NCI-H2107 (cell line): ENCODE measurements at regions not wholly inside any gene's neighbourhood (a gene's known extent, or its start where the extent isn't known, plus 50 kb on each side); places are given as distances from the start of the nearest gene placed in this dataset.
A peak's percentile ranks its signal among the peaks of the same experiment; 100 is the strongest.
"Not testable (repeated sequence)": the region's sequence is repeated elsewhere in the genome, so short reads cannot be mapped to it uniquely, and the experiment has no call there.

Experiments
- DNase-seq: peaks from one replicate; lab custom pipeline; 2025; lab: John Stamatoyannopoulos, UW

- peak; percentile 52 for DNase-seq
These were observed 55.1 kb downstream of the CYCS start for GRCh38 chr7:25069900-25070443.

- DNase-seq = no peak
These were observed 56.4 kb downstream of the CYCS start for GRCh38 chr7:25068502-25069213.

GRCh38 chr7:25067726-25068501 lies 57.1 kb downstream of the CYCS start:
- DNase-seq = no peak

GRCh38 chr7:25066253-25066652 lies 58.8 kb downstream of the CYCS start:
- no peak for DNase-seq

GRCh38 chr7:25062380-25062779 lies 62.7 kb downstream of the CYCS start:
- no peak for DNase-seq

DNA sequence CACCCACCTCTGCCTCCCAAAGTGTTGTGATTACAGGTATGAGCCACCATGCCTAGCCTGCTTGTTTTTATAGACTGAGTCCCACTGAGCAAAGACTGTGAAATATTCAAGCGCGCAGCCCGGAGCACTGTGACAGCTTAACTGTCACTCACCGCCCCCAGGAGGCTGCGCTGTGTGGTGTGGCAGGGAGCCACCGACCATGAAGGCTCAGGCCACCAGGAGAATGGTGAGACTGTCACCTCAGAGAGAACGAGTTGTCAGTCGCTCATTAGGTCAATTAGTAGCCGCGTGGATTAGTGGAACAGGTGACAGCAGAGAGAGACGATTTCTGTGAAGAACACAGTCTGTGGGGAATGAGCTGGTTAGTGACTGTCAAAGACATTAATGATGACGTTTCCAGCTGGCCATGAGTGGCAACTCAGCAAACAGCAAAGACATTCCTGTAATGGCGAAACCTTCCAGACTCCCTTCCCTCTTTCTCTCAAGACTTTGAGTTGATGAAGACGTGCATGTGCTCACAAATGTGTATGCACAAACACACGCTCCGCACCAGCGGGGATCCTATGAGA lies 64.5 kb downstream of the CYCS start:
- no peak for DNase-seq

DNA sequence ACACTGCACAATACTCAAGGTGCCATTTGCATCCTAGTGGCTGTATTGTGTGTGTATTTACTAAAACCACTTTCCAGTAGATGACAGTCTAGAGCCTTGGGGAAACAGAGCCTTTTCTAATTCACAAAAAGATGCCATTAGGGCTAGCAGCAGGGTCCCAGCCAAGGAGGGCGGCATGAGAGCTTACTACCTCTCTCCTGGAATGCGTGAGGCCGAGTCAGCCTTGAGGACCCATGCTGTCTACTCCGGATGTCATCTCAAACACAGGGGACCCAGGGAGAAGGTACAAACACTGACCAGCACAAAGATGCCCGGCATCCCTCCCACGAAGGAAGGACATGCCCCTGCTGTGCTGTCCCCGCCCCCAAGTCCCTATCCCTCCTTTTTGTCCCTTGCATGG lies 65.5 kb downstream of the CYCS start:
- DNase-seq = no peak

GRCh38 chr7:25056368-25056767 lies 68.7 kb downstream of the CYCS start:
- no peak for DNase-seq

- DNase-seq = no peak
These were observed 69.4 kb downstream of the CYCS start for GRCh38 chr7:25055520-25056220.

- DNase-seq = no peak
These were observed 70.1 kb downstream of the CYCS start for GRCh38 chr7:25054819-25055519.

DNA sequence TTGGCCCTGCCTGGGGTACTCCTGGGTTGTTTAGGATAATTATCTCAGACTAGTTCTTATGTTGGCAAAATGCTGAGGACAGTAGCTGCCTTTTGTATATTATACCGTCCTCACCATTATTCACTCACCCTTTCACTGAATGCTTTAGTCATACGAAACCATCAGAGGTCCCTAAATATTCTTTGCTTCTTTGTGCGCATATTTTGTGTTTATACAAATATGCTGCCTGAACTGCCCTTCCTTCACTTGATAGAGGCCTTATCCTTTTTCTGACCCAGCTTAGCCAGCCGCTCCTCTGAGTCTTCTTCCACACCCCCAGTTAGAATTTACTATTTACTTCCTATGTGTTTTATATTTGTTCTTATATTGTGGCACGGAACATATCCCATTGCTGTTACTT lies 70.2 kb upstream of the OSBPL3 start:
- DNase-seq = no peak

DNA sequence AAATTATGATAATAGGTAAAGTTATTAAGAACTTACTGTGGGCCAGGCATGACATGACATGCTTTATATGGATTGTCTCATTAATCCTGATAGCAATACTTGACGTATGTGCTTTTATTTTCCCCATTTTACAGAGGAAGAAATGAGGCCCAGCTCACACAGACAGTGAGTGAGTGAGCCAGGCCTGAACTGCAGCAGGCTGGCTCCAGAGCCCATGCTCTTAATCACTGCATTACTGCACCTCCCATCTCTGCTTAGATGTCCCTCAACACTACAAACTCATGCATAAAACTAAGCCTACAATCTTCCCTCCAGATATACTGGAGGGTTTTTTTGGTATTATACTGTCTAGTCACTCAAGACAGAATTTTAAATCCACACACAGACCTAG lies 68.5 kb upstream of the OSBPL3 start:
- no peak for DNase-seq

GRCh38 chr7:25047571-25048443 lies 67.8 kb upstream of the OSBPL3 start:
- DNase-seq = not testable (repeated sequence)

DNA sequence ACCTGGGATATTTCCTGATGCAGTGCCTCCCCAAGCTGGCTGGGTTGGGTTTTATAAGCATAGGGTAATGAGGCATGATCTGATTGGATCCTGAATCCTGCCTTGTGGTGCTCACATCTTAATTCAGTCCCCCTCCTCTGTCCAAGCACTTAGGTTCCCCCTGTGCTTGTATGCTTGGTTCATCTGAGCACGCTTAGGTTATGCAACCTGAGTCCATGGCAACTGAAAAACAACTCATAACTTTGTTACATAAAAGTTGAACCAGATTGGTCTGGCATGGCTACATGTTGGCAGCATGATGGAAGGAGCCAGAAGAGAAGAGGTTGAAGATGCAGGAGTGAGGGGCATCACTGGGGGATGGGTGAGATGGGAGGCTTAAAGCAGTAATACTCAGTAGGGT lies 57.3 kb upstream of the OSBPL3 start:
- DNase-seq = no peak

DNA sequence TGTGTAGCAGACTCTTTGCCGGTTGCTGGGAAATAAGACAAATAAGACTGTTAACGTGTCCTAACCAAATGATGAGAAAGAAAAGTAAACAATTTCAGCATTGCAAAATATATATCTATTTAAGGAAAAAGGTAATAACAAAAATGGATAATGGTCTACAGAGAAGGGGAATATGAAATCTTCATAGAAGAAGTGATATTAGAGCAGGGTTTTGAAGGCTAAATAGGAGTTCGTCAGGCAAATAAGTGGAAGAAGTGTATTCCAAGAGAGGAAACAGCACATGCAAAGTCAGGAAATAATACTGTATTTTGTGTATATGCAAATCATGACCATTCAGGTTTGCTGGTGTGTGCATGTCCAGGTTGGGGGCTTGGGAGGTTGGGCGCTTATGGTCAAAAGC lies 55.3 kb upstream of the OSBPL3 start:
- no peak for DNase-seq

DNA sequence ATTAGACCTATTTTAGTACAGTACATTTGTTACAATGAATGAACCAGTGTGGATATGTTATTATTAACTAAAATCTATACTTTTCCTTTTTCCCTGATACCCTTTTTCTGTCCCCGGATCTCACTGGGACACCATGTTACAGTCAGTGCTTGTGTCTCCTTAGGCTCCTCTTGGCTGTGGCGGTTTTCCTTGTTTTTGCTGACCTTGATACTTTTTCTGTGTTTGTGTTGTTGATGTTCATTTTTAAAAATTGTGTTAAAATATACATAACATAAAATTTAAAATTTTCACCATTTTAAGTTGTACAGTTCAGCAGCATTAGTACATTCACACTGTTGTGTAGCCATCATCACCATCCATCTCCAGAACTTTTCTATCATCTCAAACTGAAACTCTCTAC lies 54.2 kb upstream of the OSBPL3 start:
- no peak for DNase-seq

GRCh38 chr7:25032774-25033743 lies 53.1 kb upstream of the OSBPL3 start:
- no peak for DNase-seq

- DNase-seq = no peak
These were observed 51.5 kb upstream of the OSBPL3 start for GRCh38 chr7:25031432-25031831.

DNA sequence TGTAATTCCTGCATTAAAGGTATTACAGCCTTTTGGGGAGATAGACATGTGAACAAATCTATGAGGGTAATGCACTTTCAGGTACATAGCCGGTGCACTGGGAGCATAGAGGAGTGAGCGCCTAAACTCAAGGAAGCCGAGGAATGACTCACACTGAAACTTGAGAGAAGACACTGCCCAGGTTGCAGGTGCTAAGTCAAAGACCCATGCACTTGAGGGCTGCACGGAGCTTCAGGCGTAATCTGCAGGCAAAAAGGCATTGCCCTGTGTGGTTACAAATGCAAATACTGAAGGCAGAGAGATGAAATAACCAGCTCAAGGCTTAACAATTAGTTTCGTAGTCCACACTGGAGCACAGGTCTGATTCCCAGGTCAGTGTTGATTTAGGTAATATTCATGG lies 51.0 kb upstream of the OSBPL3 start:
- DNase-seq = no peak
